B cell (primary cell): ENCODE measurements at regions not wholly inside any gene's neighbourhood (a gene's known extent, or its start where the extent isn't known, plus 50 kb on each side); places are given as distances from the start of the nearest gene placed in this dataset.

Experiments
- CTCF ChIP-seq: fragments of 200-600 bp; IDR thresholded peaks from one replicate; pipeline ENCODE4 v1.8.0; 2022; ENCODE audit warnings: antibody characterized with exemption, mild to moderate bottlenecking
- EZH2 ChIP-seq: IDR thresholded peaks from 2 replicates; pipeline ENCODE4 v1.6.1; 2012; ENCODE audit warnings: borderline replicate concordance, low read depth, mild to moderate bottlenecking, moderate library complexity, low read length; ENCODE audit not compliant: insufficient read depth, poor library complexity, severe bottlenecking

GRCh38 chr1:80245813-80246212 is 1239.3 kb upstream of the ADGRL4 start:
- no peak for TF ChIP-seq EZH2
- TF ChIP-seq CTCF: no peak
